GM12878 (cell line): ENCODE measurements at regions not wholly inside any gene's neighbourhood (a gene's known extent, or its start where the extent isn't known, plus 50 kb on each side); places are given as distances from the start of the nearest gene placed in this dataset.

Experiments
- ATAC-seq: fragments of 200-7000 bp; cut with Tn5 transposase; 3 replicates; pipeline ENCODE4 v1.9.1; 2020; ENCODE audit warnings: mild to moderate bottlenecking, moderate library complexity
- BruUV-seq: library from RNA; stranded (reverse); fragments of 400-500 nt; replicated peaks from 2 replicates; lab custom pipeline; 2021; lab: Mats Ljungman, UMichigan
- CTCF ChIA-PET: fragments of 300-600 bp; sonication (Branson Sonifier 250); formaldehyde crosslinking; extraction: SDS; loops from one replicate; lab custom pipeline; 2021; ENCODE audit warnings: inconsistent platforms; lab: Yijun Ruan, JAX
- POLR2A ChIA-PET: fragments of 350-600 bp; formaldehyde crosslinking; extraction: SDS; loops from one replicate; lab custom pipeline; 2021; ENCODE audit warnings: inconsistent platforms; lab: Charles Lee
- RAD21 ChIA-PET: fragments of 300-600 bp; sonication (Branson Sonifier 250); formaldehyde crosslinking; loops from one replicate; lab custom pipeline; 2023; ENCODE audit warnings: antibody characterized with exemption; ENCODE audit not compliant: unreplicated experiment; lab: Charles Lee
- SMC1A ChIA-PET: fragments of 300-600 bp; sonication (Branson Sonifier 250); formaldehyde crosslinking; loops from one replicate; lab custom pipeline; 2023; ENCODE audit not compliant: unreplicated experiment, uncharacterized antibody; lab: Charles Lee
- DNase-seq: peaks from one replicate; pipeline ENCODE4 v3.0.0-alpha.2; 2011; ENCODE audit warnings: low read depth, low spot score
- FAIRE-seq: peaks from 3 replicates; lab custom pipeline; 2011; peaks lifted over from hg19 to GRCh38; lab: Jason Lieb, UNC
- H2AFZ ChIP-seq: 2 replicates; pipeline ENCODE4 v1.6.0; 2011; ENCODE audit warnings: low read depth, low read length, control low read depth; ENCODE audit not compliant: control insufficient read depth
- H3K27ac ChIP-seq: 2 replicates; pipeline ENCODE4 v1.5.1; 2011; ENCODE audit warnings: control low read depth; ENCODE audit not compliant: control insufficient read depth, insufficient read depth
- H3K27me3 ChIP-seq, 2 experiments: replicated peaks in 1 of 2; 2 replicates each; pipeline versions ENCODE4 v1.6.0 to v1.6.1; 2011; ENCODE audit warnings: low read length in 1 of 2; ENCODE audit not compliant: control insufficient read depth in 2 of 2, insufficient read depth in 2 of 2
- H3K36me3 ChIP-seq, 2 experiments: 2 replicates each; pipeline ENCODE4 v1.5.1; 2011; ENCODE audit warnings: low read length in 1 of 2; ENCODE audit not compliant: control insufficient read depth in 2 of 2, insufficient read depth in 2 of 2
- H3K4me1 ChIP-seq: 2 replicates; pipeline ENCODE4 v1.6.1; 2011; ENCODE audit warnings: mild to moderate bottlenecking, low read length, moderate library complexity, mixed read lengths; ENCODE audit not compliant: control insufficient read depth, insufficient read depth
- H3K4me2 ChIP-seq: 2 replicates; pipeline ENCODE4 v1.6.0; 2011; ENCODE audit warnings: control low read depth; ENCODE audit not compliant: control insufficient read depth, insufficient read depth
- H3K4me3 ChIP-seq: fragments of 200-600 bp; sonication (generic); 2 replicates; pipeline ENCODE4 v1.5.1; 2016
- H3K79me2 ChIP-seq: 2 replicates; pipeline ENCODE4 v1.6.0; 2011; ENCODE audit warnings: low read length; ENCODE audit not compliant: control insufficient read depth, insufficient read depth
- H3K9ac ChIP-seq: 2 replicates; pipeline ENCODE4 v1.8.0; 2011; ENCODE audit warnings: low read length, control low read depth, mixed read lengths; ENCODE audit not compliant: control insufficient read depth, insufficient read depth
- H3K9me3 ChIP-seq: replicated peaks from 3 replicates; pipeline ENCODE4 v1.5.1; 2011; ENCODE audit warnings: mild to moderate bottlenecking, low read length; ENCODE audit not compliant: control insufficient read depth, insufficient read depth
- H4K20me1 ChIP-seq: 2 replicates; pipeline ENCODE4 v1.6.0; 2011; ENCODE audit not compliant: control insufficient read depth, insufficient read depth
- CHD1 ChIP-seq: IDR thresholded peaks from 2 replicates; pipeline ENCODE4 v1.6.1; 2012; ENCODE audit warnings: low read depth, low read length, improper control_type of control experiment
- EED ChIP-seq: sonication (generic); IDR thresholded peaks from 2 replicates; pipeline ENCODE4 v1.6.1; 2016; ENCODE audit warnings: antibody characterized with exemption, low read depth
- NRF1 ChIP-seq: conservative IDR thresholded peaks from 2 replicates; pipeline ENCODE4 v1.6.1; 2011; ENCODE audit warnings: mild to moderate bottlenecking, low read depth, low read length, improper control_type of control experiment
- POLR2A ChIP-seq: IDR thresholded peaks from 2 replicates; pipeline ENCODE4 v1.6.1; 2011; ENCODE audit warnings: low read depth, mild to moderate bottlenecking, low read length
- WGBS: methylation state at CpG from one replicate; pipeline ENCODE4 v1.1.6; 2016; ENCODE audit warnings: low lambda C conversion rate; ENCODE audit not compliant: insufficient replicate concordance, insufficient coverage; ENCODE audit errors: missing lambda C conversion rate; 5-methylcytosine and 5-hydroxymethylcytosine counted together
- in situ Hi-C: fragments of 300-500 bp; cut with MboI; formaldehyde crosslinking; loops from 9 replicates; pipeline ENCODE4 v1.14.3; 2018; ENCODE audit warnings: mixed read lengths
- intact Hi-C: fragments of 100-400 bp; cut with micrococcal nuclease; formaldehyde crosslinking; loops from one replicate; pipeline ENCODE4 v1.14.2; 2022; ENCODE audit not compliant: unreplicated experiment
- TF ChIP-seq, protein P1 (sequence below), 3 experiments: IDR thresholded peaks in 2 of 3; conservative IDR thresholded peaks in 1 of 3; 2 replicates each; pipeline ENCODE4 v1.5.1; 2011; ENCODE audit warnings: low read depth in 3 of 3, low read length in 3 of 3, mild to moderate bottlenecking in 3 of 3, control low read depth in 2 of 3, moderate library complexity in 2 of 3, inconsistent platforms in 1 of 3, mixed read lengths in 1 of 3; ENCODE audit not compliant: control insufficient read depth in 2 of 3, insufficient read depth in 1 of 3; ENCODE audit errors: extremely low read depth in 1 of 3
- TF ChIP-seq, protein P2 (sequence below): fragments of 450-650 bp; IDR thresholded peaks from 2 replicates; pipeline ENCODE4 v1.6.1; 2017; ENCODE audit warnings: borderline replicate concordance

DNA sequence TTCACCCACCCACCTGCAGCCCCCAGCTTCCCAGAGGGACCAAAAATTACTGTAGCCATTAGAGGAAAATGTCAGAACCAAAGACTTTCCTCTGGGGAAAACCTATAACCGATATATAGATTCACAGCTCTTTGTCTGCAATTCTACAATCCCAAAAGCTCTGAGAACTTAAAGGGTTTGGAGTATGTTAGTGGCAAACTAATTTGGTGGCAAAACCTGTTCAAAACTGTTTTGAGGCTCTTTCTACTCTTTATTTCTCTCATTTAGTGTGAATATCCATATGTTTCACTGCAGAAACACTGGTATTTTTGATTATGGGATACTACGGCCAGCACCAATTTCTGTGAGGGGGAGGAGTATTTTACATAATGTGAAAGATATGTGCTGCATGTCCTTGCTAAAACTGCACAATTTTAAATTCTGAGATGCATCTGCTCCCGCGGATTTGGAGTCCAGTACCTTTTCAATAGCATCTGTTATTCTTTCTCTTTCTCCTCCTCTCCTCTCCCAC lies 87.5 kb upstream of the MTNR1B start (continued):
- TF ChIP-seq, protein P1, sequence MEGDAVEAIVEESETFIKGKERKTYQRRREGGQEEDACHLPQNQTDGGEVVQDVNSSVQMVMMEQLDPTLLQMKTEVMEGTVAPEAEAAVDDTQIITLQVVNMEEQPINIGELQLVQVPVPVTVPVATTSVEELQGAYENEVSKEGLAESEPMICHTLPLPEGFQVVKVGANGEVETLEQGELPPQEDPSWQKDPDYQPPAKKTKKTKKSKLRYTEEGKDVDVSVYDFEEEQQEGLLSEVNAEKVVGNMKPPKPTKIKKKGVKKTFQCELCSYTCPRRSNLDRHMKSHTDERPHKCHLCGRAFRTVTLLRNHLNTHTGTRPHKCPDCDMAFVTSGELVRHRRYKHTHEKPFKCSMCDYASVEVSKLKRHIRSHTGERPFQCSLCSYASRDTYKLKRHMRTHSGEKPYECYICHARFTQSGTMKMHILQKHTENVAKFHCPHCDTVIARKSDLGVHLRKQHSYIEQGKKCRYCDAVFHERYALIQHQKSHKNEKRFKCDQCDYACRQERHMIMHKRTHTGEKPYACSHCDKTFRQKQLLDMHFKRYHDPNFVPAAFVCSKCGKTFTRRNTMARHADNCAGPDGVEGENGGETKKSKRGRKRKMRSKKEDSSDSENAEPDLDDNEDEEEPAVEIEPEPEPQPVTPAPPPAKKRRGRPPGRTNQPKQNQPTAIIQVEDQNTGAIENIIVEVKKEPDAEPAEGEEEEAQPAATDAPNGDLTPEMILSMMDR (IDR thresholded peaks at IDR 0.05 in 2 of 3, conservative IDR thresholded peaks at IDR 0.05 in 1 of 3; ENCODE audit: control insufficient read depth in 2 of 3, extremely low read depth in 1 of 3, insufficient read depth in 1 of 3, low read depth in 3 of 3, low read length in 3 of 3): no peak

DNA sequence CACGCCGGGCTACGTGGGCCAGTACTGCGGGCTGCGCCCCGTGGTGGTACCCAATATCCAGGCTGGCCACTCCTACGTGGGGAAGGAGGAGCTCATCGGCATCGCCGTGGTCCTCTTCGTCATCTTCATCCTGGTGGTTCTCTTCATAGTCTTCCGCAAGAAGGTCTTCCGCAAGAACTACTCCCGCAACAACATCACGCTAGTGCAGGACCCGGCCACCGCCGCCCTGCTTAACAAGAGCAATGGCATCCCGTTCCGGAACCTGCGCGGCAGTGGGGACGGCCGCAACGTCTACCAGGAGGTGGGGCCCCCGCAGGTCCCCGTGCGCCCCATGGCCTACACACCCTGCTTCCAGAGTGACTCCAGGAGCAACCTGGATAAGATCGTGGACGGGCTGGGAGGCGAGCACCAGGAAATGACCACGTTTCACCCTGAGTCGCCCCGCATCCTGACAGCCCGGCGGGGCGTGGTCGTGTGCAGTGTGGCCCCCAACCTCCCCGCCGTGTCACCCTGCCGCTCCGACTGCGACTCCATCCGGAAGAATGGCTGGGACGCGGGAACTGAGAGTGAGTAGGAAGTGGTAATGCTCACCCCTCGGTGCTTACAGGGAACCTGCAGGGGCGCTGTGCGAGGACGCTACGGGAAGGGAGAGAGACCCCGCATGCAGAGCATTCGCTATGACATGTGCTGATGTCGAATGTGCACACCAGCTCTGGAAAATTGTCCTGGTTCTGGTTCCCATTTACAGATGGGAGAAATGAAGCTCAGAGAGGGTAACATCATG lies 86.4 kb upstream of the MTNR1B start:
- Histone ChIP-seq H3K27me3 (peaks cover 0 to 4% of the 10 kb centered on the region in 2 experiments; a peak in 2 of 4 replicates), H3K36me3 (no peaks in the 10 kb centered on the region), H3K9me3 (no peaks in the 10 kb centered on the region), H3K9ac (no peak overlapping the region), H3K4me1 (no peaks in the 10 kb centered on the region), H3K79me2 (no peaks in the 10 kb centered on the region), H3K4me2 (no peak overlapping the region)
- 66% methylated on average over 39 of the region's 54 CpGs for WGBS
- ChIA-PET SMC1A (no interaction called here), POLR2A (no interaction called here), CTCF (no interaction called here), RAD21 (no interaction called here)
- DNase-seq: no peak
- TF ChIP-seq NRF1 (no peak), POLR2A (no peak), EED (no peak), CHD1 (no peak)
- TF ChIP-seq, protein P2, sequence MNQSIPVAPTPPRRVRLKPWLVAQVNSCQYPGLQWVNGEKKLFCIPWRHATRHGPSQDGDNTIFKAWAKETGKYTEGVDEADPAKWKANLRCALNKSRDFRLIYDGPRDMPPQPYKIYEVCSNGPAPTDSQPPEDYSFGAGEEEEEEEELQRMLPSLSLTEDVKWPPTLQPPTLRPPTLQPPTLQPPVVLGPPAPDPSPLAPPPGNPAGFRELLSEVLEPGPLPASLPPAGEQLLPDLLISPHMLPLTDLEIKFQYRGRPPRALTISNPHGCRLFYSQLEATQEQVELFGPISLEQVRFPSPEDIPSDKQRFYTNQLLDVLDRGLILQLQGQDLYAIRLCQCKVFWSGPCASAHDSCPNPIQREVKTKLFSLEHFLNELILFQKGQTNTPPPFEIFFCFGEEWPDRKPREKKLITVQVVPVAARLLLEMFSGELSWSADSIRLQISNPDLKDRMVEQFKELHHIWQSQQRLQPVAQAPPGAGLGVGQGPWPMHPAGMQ: no peak
- TF ChIP-seq, all 136 proteins: peak for 0
- Histone ChIP-seq H3K27ac (no peak overlapping the region), H2AFZ (no peak overlapping the region), H4K20me1 (no peaks in the 10 kb centered on the region), H3K4me3 (no peak overlapping the region)
- no peak for FAIRE-seq
- BruUV-seq: no TSS peak
- in situ Hi-C loops: no loop called here
- intact Hi-C loops: no loop called here
- no peak for ATAC-seq
